A673 (cell line): ENCODE measurements at regions not wholly inside any gene's neighbourhood (a gene's known extent, or its start where the extent isn't known, plus 50 kb on each side); places are given as distances from the start of the nearest gene placed in this dataset.
"Not testable (repeated sequence)": the region's sequence is repeated elsewhere in the genome, so short reads cannot be mapped to it uniquely, and the experiment has no call there.

Experiments
- EZH2 ChIP-seq: fragments of 200-600 bp; sonication (generic); IDR thresholded peaks from 2 replicates; pipeline ENCODE4 v1.6.1; 2017; ENCODE audit warnings: borderline replicate concordance, low read depth, mild to moderate bottlenecking, mixed read lengths, antibody characterized with exemption, low read length; ENCODE audit not compliant: poor library complexity, severe bottlenecking
- TF ChIP-seq, protein P1 (sequence below): fragments of 300-800, 200-600 bp; sonication (generic); conservative IDR thresholded peaks from 2 replicates; pipeline ENCODE4 v1.5.1; 2017; ENCODE audit warnings: low read depth, mild to moderate bottlenecking, antibody characterized with exemption, low read length, moderate library complexity, mixed read lengths

DNA sequence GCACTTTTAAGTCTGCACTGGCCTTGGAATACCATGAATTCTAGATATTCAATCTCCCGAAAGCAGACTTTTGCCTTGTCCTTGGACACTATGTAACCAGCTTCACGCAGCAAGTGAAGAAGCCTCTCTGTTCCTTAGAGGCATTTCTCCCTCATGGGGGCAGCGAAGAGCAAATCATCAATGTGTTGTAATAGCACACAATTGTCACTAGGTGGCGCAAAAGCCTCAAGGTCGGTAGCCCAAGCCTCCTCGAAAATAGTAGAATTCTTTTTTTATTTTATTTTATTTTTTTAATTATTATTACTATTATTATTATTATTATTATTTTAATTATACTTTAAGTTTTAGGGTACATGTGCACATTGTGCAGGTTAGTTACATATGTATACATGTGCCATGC, 100.8 kb downstream of the ALG10 start:
- TF ChIP-seq, protein P1, sequence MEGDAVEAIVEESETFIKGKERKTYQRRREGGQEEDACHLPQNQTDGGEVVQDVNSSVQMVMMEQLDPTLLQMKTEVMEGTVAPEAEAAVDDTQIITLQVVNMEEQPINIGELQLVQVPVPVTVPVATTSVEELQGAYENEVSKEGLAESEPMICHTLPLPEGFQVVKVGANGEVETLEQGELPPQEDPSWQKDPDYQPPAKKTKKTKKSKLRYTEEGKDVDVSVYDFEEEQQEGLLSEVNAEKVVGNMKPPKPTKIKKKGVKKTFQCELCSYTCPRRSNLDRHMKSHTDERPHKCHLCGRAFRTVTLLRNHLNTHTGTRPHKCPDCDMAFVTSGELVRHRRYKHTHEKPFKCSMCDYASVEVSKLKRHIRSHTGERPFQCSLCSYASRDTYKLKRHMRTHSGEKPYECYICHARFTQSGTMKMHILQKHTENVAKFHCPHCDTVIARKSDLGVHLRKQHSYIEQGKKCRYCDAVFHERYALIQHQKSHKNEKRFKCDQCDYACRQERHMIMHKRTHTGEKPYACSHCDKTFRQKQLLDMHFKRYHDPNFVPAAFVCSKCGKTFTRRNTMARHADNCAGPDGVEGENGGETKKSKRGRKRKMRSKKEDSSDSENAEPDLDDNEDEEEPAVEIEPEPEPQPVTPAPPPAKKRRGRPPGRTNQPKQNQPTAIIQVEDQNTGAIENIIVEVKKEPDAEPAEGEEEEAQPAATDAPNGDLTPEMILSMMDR = peak; percentile 83
- not testable (repeated sequence) for TF ChIP-seq EZH2
